NCI-H146 (cell line): ENCODE measurements at regions not wholly inside any gene's neighbourhood (a gene's known extent, or its start where the extent isn't known, plus 50 kb on each side); places are given as distances from the start of the nearest gene placed in this dataset.

ENCODE experiments used
- DNase-seq: peaks from one replicate; lab custom pipeline; 2025; lab: John Stamatoyannopoulos, UW

GRCh38 chr5:125505115-125505514 is 758.7 kb upstream of the ZNF608 start:
- DNase-seq, result no peak

GRCh38 chr5:125506124-125506523 is 759.7 kb upstream of the ZNF608 start:
- DNase-seq, result no peak

GRCh38 chr5:125508225-125508624 is 761.8 kb upstream of the ZNF608 start:
- DNase-seq, result no peak

GRCh38 chr5:125510651-125511050 is 764.2 kb upstream of the ZNF608 start:
- DNase-seq, result no peak

GRCh38 chr5:125517973-125518550 is 771.6 kb upstream of the ZNF608 start:
- DNase-seq, result no peak

GRCh38 chr5:125521289-125521688 is 774.9 kb upstream of the ZNF608 start:
- no peak for DNase-seq

- DNase-seq, result no peak
These were observed 778.9 kb upstream of the ZNF608 start for GRCh38 chr5:125525356-125525755.

- no peak for DNase-seq
These were observed 780.5 kb upstream of the ZNF608 start for GRCh38 chr5:125526966-125527365.

GRCh38 chr5:125528881-125529280 is 782.4 kb upstream of the ZNF608 start:
- no peak for DNase-seq

- DNase-seq, result no peak
These were observed 784.6 kb upstream of the ZNF608 start for GRCh38 chr5:125530833-125531615.

- DNase-seq, result no peak
These were observed 789.7 kb upstream of the ZNF608 start for GRCh38 chr5:125536095-125536494.

- no peak for DNase-seq
These were observed 790.1 kb upstream of the ZNF608 start for GRCh38 chr5:125536582-125536981.

- no peak for DNase-seq
These were observed 791.2 kb upstream of the ZNF608 start for GRCh38 chr5:125537661-125538060.

GRCh38 chr5:125538469-125538868 is 792.0 kb upstream of the ZNF608 start:
- DNase-seq, result no peak

GRCh38 chr5:125541085-125541484 is 794.6 kb upstream of the ZNF608 start:
- no peak for DNase-seq

GRCh38 chr5:125549322-125549911 is 803.0 kb upstream of the ZNF608 start:
- no peak for DNase-seq

GRCh38 chr5:125550274-125550673 is 803.8 kb upstream of the ZNF608 start:
- no peak for DNase-seq

GRCh38 chr5:125551246-125551645 is 804.8 kb upstream of the ZNF608 start:
- DNase-seq, result no peak

- no peak for DNase-seq
These were observed 805.4 kb upstream of the ZNF608 start for GRCh38 chr5:125551797-125552196.

GRCh38 chr5:125552486-125552885 is 806.0 kb upstream of the ZNF608 start:
- no peak for DNase-seq

- no peak for DNase-seq
These were observed 807.9 kb upstream of the ZNF608 start for GRCh38 chr5:125554355-125554754.

GRCh38 chr5:125555591-125555990 is 809.2 kb upstream of the ZNF608 start:
- no peak for DNase-seq

GRCh38 chr5:125558016-125558415 is 811.6 kb upstream of the ZNF608 start:
- no peak for DNase-seq
